HG03342 (cell line): ENCODE measurements at regions not wholly inside any gene's neighbourhood (a gene's known extent, or its start where the extent isn't known, plus 50 kb on each side); places are given as distances from the start of the nearest gene placed in this dataset.
A peak's percentile ranks its signal among the peaks of the same experiment; 100 is the strongest.

ENCODE experiments used
- ATAC-seq: cut with Tn5 transposase; IDR thresholded peaks from one replicate; pipeline ENCODE4 v1.9.1; 2021; ENCODE audit warnings: mild to moderate bottlenecking, moderate library complexity; ENCODE audit not compliant: unreplicated experiment

DNA sequence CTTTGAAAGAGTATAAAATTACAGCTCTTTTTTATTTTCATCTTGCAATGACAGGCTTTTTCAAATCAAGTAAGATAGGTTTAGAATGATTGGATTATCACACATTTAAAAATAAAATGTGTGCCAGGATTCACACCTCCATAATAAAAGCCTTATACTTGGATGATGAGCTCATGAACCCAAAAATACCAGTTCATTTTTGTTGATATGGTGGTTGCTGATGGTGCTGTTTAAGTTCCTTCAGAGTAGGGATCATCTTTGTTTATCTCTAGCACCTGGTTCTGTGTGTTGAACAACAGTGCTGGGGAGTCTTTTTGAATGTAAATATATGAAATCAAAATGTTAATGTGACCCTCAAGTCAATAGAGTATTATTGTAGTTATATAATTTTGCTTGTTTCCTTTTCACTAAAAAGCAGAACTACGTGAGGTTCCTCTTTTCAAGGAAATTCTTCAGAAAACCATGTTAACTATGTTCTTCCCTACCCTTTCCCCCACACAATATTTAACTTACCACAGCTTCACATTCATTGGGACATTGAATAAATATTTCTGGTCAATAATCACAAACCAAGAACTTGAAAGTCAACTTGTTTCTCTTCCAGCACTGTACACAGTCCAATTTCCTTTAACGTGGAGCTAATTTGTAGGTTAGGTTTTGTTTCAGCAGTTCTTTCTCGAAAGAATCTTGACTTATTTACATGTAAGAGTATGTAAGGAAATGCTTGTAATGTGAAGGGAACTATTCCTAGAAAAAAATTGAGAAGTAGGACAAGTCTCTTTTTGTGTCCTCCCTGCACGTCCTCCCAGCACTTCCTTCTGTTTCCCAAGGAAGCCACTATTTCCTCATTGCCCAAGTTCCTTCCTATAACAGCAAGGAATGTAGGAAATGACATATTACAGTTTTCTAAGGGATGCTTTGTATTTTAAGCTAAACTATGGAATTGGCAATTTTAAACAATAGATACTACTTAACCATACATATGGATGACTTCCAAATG lies 945.9 kb upstream of the CITED2 start:
- ATAC-seq, result no peak

DNA sequence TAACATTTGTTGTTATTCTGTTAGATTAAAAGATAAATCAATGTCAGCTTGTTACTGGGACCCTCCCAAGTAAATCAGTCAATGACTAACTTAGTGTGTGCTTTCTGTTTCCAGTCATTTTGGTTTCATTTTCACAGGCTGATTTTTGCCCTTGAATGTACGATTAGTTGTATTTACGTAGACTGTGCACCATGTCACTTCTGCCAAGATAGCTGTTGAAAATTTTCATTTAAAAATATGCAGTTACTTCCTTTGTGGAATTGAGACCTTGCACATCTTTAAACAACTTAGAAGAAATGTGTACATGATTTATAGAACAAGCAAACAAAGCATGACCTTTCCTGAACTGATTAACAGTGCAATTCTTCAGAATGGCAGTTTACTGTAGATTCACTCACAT lies 944.8 kb upstream of the CITED2 start:
- ATAC-seq, result peak; percentile 63

DNA sequence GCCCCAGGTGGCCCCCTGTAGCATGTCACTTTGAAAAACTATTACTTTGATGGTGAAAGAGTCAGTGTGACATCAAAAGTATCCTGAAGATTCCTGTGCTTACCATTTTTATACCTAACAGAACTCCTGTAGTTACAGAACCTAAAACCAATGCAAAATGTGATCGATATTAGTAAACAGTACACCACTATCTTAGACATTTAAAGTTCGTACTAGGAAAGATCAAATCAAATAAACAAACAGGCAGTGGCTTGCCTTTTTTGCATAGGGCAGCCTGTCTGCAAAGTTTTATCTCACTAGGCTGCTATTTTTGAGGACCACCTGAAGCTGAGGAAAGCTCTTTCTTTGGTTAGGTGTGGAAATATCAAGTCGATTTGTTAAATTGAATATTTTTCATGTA lies 944.0 kb upstream of the CITED2 start:
- ATAC-seq, result no peak

DNA sequence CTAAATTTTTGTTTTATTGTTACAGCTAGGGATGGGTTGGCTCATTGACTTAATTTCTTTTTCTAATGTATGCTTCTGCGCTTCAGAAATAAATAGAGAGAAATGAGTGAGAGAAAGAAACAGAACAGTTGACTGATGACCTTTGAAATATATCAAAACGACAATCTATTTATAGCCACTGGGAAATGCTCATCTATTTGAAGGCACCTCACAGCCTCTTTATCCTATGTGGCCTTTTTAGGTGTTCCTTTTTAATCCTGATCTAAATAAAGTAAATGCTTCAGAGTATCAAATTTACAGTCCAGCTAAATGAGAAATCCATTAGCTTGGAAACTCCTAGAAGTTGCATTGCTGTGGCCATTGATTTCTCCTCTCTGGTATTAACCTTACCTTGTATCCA lies 943.5 kb upstream of the CITED2 start:
- no peak for ATAC-seq

DNA sequence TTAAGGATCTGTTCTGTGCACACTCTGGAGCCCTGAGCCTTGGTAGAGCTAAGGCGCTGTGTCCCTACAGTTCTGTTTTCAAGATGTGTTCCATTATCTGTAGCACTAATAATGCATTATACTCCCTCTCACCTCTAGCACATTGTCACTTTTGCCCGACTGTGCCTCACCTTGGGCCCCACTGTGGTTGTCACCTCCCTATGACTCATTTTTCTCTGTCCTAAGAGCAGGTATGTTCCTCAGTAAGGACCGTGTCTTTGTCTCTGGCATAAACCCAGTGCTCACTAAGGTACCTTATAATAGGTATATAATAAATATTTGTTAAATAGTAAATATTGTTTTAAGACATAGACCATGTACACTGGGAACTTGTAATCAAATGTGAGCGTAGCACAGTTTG lies 942.5 kb upstream of the CITED2 start:
- ATAC-seq, result no peak

DNA sequence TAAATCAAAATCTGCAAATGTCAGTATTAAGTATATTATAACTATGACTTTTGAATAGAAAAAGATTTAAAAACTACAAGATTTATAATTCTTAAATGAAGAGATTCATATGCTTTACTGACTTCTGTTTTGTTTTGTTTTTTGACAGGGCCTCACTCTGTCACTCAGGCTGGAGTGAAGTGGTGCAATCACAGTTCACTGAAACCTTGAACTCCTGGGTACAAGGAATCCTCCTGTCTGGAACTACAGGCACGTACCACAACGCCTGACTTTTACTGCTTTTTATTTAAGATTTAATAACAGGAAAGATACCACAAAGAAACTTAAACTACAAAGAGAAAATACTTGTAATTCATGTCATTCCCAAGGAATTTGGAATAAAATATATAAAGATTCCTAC lies 940.2 kb upstream of the CITED2 start:
- ATAC-seq, result no peak

DNA sequence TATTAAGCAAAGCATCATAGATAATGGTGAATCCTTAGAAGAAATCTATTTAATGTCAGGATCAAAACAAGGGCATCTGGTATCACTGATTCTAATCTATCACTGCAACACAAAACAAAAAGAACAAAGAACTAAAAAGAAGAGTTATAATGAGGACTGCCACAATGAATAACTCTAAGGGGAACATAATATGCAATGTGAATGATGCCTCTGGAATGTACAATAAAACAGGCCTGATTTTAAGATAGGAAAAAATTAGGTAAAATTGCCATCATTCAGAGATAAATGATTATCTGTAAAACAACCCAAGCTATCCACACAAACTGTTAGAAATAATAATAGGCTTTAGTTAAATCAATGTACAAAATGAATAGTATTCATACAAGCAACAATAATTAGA lies 936.7 kb upstream of the CITED2 start:
- ATAC-seq, result no peak

DNA sequence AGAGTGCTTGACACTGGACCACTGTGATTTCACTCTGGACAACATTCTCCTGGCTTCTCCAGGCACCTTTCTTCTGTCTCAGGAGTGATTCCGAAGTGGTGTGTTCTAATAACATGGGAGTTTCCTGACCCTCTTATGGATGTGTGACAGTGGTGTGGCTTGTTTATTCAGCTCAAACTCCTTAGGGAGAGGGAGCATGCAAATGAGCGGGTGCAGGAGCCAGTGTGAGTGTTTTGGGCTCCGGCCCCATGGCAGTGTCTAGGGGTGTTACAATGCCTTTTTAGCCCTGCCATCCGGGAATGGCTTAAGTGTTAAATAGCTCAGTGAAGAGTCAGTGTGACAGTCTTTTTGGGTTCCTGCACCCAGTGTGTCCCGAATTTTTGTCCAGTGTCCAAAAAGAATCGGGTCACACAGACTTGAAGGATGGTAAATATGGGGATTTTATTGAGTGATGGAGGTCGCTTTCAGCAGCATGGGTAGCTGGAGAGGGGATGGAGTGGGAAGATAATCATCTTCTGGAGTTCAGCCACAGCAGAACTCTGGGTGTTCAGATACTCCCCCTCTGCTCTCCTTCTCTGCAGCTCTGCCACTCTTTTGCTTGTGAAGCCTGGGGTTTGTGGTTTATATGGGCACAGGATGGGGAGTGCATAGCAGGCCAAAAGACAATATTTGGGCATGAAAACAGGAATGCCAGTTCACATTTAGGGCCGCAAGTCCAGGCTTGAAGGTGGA lies 928.9 kb upstream of the CITED2 start:
- no peak for ATAC-seq

DNA sequence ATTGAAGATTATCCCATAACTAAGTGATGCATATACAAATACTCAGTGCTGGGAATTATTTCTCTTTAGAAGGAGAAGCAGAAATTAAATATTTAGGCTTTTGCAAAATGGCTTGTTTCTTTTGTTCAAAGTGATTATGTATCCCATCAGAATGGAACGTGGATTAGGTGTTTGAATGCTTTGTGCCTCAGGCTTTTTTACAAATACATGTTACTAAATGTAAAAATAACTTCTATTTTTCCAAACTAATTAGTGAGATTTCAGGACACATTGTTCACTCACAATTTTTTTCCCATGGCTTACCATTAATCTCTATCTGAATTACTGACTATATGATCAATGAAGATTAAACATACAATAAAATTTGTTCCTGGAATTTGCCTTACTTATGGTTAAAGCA lies 925.9 kb upstream of the CITED2 start:
- ATAC-seq, result no peak

DNA sequence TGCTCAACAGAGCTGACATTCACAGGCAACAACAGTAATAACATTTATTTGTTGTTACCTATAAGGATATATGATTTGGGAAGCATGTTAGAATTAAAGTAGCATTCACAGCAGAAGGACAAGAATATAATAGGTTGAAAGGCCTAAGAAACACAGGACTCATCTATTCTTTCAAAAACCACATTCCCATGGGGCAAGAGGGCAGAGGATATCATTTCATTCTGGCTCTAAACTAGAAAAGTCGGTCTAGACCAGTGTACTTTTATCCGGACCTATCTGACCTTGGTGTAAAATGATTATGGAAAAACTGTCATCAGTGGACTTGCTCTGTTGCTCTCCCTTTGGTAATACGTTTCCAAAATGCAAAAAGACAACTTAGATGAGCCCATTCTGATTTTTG lies 914.7 kb upstream of the CITED2 start:
- no peak for ATAC-seq

DNA sequence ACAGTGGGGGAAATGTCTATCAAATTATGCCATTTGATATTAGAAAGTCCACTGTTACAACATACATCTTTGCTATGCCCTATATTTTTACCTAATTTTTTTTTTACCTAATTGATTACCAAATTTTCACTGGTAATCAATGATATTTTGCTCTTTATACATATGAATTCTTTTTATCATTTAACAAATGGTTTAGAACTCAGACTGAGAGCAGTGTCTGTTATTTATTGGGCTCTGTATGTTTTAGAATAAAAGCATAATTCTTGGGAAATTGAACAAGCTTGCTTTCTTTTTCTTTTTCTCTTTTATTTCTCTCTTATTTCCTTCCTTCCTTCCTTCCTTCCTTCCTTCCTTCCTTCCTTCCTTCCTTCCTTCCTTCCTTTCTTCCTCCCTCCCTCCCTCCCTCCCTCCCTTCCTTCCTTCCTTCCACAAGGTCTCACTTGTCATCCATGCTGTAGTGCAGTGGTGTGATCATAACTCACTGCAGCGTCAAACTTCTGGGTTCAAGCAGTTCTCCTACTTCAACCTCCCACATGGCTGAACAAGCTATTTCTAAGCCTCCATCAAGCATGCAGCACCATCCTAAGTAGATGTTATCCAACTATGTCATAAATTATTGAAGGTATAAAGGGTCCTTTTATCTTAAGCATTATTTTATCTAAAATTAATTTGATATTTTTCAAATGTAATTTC lies 911.7 kb upstream of the CITED2 start:
- ATAC-seq, result no peak

DNA sequence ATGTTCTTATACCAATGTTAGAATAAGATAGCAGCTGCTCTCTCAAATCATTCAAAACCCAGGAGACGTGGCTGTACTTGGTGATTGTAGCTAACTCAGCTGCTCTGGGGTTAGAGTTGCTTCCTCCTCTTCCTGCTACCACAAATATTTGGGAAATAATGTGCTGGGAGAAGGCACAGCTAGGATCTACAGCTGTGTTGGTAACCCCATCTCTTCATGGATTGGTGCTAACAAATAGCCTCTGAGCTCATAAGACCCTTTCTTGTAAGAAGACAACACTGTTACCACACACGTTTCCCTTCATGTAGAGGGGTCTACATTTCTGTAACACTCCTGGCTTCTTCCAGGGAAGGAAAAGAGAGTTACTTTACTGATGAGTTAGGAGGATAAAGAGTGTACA lies 911.0 kb upstream of the CITED2 start:
- ATAC-seq, result no peak

DNA sequence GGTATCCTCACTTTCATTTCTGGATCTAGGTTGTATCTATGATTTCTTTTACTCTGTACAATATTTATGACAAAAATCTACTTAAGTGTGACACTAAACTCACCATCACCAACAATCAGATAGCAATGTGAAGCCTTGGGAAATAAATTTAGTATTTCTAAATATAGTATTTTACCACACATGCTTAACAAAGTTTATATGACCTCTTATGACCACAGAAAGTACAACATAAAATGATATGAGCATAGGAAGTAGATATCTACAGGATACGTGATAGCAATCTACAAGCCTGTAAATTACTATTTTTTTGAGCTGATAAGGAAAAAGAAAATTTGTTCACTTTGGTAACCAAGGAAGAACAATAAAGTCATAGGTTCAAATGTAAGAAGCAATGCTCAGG lies 910.4 kb upstream of the CITED2 start:
- no peak for ATAC-seq

DNA sequence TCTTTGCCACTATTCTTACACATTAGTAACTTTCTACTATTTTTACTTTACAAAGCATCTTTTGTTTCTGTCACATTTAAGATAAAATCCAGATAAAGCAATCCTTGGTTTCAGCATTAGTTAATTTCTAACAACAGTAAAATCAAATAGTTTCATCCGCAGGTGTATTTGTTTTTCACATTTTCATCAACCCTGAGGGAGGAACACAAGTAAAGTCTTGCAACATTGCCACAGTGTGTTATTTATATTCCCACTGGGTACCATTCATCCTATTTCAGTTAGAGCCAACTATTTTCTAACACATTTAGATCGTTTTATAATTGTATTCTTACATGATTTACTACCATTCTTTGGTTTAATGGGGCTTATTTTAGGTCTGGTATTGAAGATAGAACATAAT lies 908.7 kb upstream of the CITED2 start:
- ATAC-seq, result no peak

DNA sequence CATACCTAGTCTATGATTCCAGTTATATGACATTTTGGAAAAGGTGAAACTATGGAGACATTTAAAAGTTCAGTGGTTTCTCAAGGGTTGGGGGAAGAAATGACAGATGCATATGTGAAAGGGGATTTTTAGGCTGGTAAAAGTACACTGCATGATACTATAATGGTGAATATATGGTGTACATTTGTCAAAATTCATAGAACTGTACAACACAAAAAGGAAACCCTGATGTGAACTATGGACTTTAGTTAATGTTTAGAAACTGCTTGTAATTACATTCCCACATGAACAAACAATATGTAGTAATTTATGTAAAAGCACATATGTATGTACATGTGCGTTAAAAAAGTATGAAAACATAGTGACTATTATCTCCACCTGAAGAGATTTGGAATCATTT lies 907.3 kb upstream of the CITED2 start:
- no peak for ATAC-seq

DNA sequence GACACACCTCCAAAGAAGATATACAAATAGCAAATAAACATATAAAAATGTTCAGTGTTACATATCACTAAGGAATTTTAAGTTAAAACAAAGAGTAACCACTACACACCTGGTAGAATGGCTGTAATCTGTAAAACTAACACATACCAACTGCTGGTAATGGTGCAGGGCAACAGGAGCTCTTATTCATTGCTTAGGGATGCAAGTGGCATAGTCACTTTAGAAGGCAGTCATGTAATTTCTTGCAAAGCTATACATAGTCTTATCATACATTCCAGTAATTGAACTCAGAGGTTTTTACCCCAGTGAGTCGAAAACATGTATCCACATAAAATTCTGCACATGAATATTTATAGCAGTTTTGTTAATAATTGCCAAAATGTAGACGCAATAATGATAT lies 906.8 kb upstream of the CITED2 start:
- ATAC-seq, result no peak

DNA sequence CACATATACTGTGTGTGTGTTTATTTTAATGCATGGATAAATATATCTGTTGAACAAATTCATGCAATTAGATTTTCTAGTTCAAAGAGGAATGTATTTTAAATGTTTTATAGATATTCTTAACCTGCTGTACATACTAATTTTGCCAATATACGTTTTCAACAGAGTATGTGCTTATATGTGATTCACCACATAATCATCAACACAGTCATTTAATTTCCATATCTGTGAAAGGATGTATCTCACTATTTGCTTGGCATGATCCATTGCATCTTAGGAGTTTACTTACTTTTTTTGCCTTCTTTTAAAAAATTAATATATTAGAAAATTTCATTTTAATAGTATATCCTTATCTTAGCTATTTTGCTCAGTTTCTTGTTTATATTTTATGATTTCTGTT lies 902.3 kb upstream of the CITED2 start:
- ATAC-seq, result no peak

DNA sequence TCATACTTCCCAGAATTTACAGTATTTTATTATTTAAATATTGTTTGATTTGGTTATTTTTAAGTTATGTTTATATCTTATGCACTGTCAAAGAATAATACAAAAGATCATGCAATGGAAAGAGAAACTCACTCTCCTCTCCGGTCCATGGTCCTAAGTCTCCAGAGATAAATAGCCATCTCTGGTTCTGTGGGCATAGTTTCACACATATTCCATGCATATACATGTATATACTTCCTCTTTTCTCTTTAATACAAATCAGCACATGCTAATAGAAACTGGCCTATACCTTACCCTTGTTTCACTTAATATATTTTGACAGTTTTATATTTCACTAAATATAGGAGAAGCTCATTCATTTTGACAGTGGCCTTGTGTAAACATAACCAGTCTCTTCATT lies 901.7 kb upstream of the CITED2 start:
- ATAC-seq, result no peak

DNA sequence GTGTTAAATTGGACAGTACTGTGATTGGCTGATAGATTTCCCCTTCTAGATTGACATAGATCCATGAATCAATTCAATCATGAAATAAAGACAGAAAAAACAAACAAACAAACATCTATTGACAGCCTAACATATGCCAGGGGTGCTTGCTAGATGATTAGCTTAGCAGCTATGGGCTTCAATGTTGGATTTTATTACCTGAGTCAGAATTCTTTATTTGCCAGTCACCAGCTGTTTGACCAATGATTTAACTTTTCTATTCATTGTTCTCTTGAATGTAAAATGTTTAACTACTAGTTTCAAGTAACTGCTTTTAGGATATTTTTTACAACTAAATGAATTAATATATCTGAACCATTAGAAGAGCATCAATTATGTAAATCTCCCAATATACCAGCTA lies 901.3 kb upstream of the CITED2 start:
- no peak for ATAC-seq

DNA sequence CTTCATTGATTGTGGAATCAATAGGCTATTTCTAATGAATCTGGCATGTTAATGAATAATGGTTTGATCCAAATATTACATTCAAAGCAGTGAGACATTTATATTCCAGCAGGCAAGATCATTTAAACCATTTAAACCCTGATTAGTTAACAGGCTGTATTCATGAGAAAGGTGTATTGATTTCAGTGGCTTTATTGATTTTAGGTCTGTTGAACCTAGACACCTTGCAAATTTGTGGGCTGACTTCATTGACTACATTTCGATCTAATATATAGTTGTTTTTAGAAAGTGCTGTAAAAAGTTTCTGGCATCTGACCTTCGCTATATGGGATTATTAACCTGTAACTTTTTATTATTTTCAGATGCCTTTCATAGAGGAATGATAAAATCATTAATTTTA lies 900.1 kb upstream of the CITED2 start:
- ATAC-seq, result no peak

DNA sequence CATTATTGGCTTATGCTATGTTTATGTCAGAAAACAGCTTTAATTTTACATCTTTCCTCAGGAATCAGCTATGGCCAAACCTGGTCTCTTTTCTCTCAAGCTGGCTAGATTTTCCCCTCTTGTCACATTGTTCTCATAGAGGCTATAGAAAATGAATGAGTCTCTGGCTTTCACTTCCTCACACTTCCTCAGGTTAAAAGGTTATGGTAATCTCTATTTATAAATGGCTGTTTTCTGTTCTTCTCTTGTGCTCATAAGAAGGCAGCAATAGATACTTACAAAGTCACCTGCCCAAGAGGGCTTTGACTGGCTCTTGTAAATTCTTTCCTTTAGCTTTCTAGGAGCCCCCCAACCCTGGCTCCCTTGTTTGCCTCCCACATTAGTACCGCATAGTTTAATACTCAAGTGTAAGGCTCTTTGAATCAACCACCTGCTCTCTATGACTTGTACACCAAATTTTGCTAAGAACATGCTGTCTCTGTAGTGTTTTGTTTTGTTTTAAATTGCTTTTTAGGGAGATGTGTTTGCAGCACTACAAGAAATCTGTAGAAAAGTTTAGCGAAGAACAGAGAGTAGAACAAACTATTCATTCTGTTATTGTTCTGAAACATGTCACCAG lies 897.4 kb upstream of the CITED2 start:
- ATAC-seq, result peak; percentile 99
